Keratinocyte (primary cell): ENCODE measurements at regions not wholly inside any gene's neighbourhood (a gene's known extent, or its start where the extent isn't known, plus 50 kb on each side); places are given as distances from the start of the nearest gene placed in this dataset.

Experiments used
- EZH2 ChIP-seq: IDR thresholded peaks from one replicate; pipeline ENCODE4 v1.6.1; 2012; ENCODE audit warnings: inconsistent platforms, mild to moderate bottlenecking, low read length, moderate library complexity
- TF ChIP-seq, protein P1 (sequence below), 3 experiments: IDR thresholded peaks in 1 of 3; conservative IDR thresholded peaks in 1 of 3; optimal IDR thresholded peaks in 1 of 3; 2 replicates in 2 of 3; 3 replicates in 1 of 3; pipeline versions ENCODE3 to v1.5.1; 2011; ENCODE audit warnings: low read length in 3 of 3, mild to moderate bottlenecking in 3 of 3, moderate library complexity in 2 of 3, control low read depth in 1 of 3, inconsistent platforms in 1 of 3; ENCODE audit not compliant: insufficient read depth in 2 of 3; ENCODE audit errors: extremely low read depth in 1 of 3

DNA sequence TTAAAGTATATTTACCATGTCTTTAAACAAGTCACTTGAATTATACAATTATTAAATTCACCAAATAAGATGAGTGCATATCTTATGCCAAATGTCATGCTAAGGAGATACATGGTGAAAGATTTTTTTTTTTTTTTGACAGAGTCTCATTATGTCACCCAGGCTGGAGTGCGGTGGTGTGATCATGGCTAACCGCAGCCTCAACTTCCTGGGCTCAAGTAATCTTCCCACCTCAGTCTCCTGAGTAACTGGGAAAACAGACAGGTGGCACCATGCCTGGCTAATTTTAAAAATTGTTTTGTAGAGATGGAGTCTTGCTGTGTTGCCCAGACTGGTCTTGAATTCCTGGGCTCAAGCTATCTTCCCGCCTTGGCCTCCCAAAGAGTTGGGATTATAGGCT, 149.0 kb upstream of the GOT2 start:
- TF ChIP-seq, protein P1, sequence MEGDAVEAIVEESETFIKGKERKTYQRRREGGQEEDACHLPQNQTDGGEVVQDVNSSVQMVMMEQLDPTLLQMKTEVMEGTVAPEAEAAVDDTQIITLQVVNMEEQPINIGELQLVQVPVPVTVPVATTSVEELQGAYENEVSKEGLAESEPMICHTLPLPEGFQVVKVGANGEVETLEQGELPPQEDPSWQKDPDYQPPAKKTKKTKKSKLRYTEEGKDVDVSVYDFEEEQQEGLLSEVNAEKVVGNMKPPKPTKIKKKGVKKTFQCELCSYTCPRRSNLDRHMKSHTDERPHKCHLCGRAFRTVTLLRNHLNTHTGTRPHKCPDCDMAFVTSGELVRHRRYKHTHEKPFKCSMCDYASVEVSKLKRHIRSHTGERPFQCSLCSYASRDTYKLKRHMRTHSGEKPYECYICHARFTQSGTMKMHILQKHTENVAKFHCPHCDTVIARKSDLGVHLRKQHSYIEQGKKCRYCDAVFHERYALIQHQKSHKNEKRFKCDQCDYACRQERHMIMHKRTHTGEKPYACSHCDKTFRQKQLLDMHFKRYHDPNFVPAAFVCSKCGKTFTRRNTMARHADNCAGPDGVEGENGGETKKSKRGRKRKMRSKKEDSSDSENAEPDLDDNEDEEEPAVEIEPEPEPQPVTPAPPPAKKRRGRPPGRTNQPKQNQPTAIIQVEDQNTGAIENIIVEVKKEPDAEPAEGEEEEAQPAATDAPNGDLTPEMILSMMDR (optimal IDR thresholded peaks at IDR 0.05 in 1 of 3, IDR thresholded peaks at IDR 0.05 in 1 of 3, conservative IDR thresholded peaks at IDR 0.05 in 1 of 3; ENCODE audit: extremely low read depth in 1 of 3, insufficient read depth in 2 of 3, low read length in 3 of 3): no peak
- TF ChIP-seq EZH2: no peak
